Tibial nerve (tissue), 4 donors: ENCODE measurements at regions not wholly inside any gene's neighbourhood (a gene's known extent, or its start where the extent isn't known, plus 50 kb on each side); places are given as distances from the start of the nearest gene placed in this dataset.

Experiments
- DNase-seq, 2 donors: peaks; one replicate each; pipeline ENCODE4 v3.0.0-alpha.2; 2019; ENCODE audit warnings: low spot score in 2 of 2
- H3K27ac ChIP-seq, 4 donors: fragments of 200-600 bp; sonication (generic) in 3 of 4; one replicate each; pipeline ENCODE4 v1.5.1; 2017 to 2019; ENCODE audit warnings: mild to moderate bottlenecking in 1 of 4
- H3K27me3 ChIP-seq, 2 donors: fragments of 200-600 bp; sonication (generic) in 1 of 2; one replicate each; pipeline versions ENCODE4 v1.5.1 to v1.6.0; 2017 to 2019
- H3K36me3 ChIP-seq, 3 donors: fragments of 200-600 bp; sonication (generic); one replicate each; pipeline ENCODE4 v1.5.1; 2018 to 2019
- H3K4me1 ChIP-seq, 4 donors: fragments of 200-600 bp; sonication (generic) in 3 of 4; one replicate each; pipeline ENCODE4 v1.5.1; 2017 to 2019
- H3K4me3 ChIP-seq, 4 donors: fragments of 200-600 bp; sonication (generic) in 3 of 4; one replicate each; pipeline ENCODE4 v1.5.1; 2017 to 2019; ENCODE audit warnings: mild to moderate bottlenecking in 1 of 4, moderate library complexity in 1 of 4
- H3K9me3 ChIP-seq, 4 donors: fragments of 200-600 bp; sonication (generic) in 3 of 4; one replicate each; pipeline ENCODE4 v1.5.1; 2017 to 2019
- CTCF ChIP-seq, 5 experiments: fragments of 200-600 bp in 3 of 5; fragments of 450-650 bp in 2 of 5; sonication (generic) in 3 of 5; IDR thresholded peaks; one replicate each; pipeline ENCODE4 v1.5.1; 2016 to 2019; ENCODE audit warnings: antibody characterized with exemption in 5 of 5, mild to moderate bottlenecking in 3 of 5, moderate library complexity in 2 of 5
- EP300 ChIP-seq, 2 donors: sonication (generic); formaldehyde crosslinking; IDR thresholded peaks; one replicate each; pipeline ENCODE4 v1.6.1; 2017; ENCODE audit warnings: antibody characterized with exemption in 2 of 2, mild to moderate bottlenecking in 1 of 2
- POLR2A ChIP-seq, 2 donors: fragments of 450-650 bp; IDR thresholded peaks; one replicate each; pipeline ENCODE4 v1.6.1; 2017; ENCODE audit warnings: antibody characterized with exemption in 2 of 2, mild to moderate bottlenecking in 2 of 2, moderate library complexity in 2 of 2
- WGBS, 2 donors: methylation state at CpG; one replicate each; pipeline ENCODE4 v1.1.5; 2018; 5-methylcytosine and 5-hydroxymethylcytosine counted together

- no peaks in the 10 kb centered on the region for H3K27me3 ChIP-seq
- WGBS, 2 donors, result 77% methylated on average over 2 of the region's 2 CpGs
- no peaks in the 10 kb centered on the region for H3K4me1 ChIP-seq
- no peak overlapping the region for H3K4me3 ChIP-seq
- no peaks in the 10 kb centered on the region for H3K36me3 ChIP-seq
- TF ChIP-seq POLR2A (IDR thresholded peaks at IDR 0.05) (no peak), EP300 (IDR thresholded peaks at IDR 0.05) (no peak), CTCF (IDR thresholded peaks at IDR 0.05) (no peak)
- H3K27ac ChIP-seq, result no peak overlapping the region
- no peak for DNase-seq
- peaks cover 0 to 5% (median 0%) of the 10 kb centered on the region in 4 donors for H3K9me3 ChIP-seq
These were observed 1001.9 kb downstream of the PDHA2 start for GRCh38 chr4:96841801-96842200.

DNA sequence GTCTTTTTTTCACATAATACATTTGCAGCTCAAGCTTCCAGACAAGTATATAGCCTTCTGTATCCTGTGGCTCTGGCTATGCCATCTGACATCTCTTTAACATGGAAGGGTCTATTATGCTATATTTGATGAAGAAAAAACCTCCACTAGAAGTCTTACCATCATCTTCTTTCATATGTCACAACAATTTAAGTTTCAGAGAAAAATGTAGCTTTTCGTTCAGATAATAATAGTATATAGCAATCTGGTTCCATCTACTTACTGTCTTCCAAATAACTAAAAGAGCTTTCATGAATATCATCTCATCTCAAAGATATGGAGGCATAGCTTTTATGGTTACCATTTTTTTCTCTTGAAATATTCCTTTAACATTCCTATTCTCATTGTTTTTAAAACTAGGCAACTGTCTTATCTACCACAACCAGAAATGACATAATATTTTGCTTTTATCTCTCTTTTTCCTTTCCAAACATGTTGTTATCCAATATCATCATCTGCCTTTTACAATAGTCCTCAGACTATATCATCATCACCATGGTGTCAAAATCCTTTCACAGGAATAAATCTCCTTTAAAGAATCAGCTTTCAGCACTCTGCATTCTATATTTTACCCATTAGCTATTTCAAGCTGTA lies 1005.1 kb downstream of the PDHA2 start:
- Histone ChIP-seq H3K36me3 (no peaks in the 10 kb centered on the region), H3K27me3 (no peaks in the 10 kb centered on the region), H3K4me3 (no peak overlapping the region), H3K4me1 (no peaks in the 10 kb centered on the region), H3K9me3 (no peaks in the 10 kb centered on the region), H3K27ac (no peak overlapping the region)
- TF ChIP-seq CTCF (IDR thresholded peaks at IDR 0.05) (no peak), POLR2A (IDR thresholded peaks at IDR 0.05) (no peak), EP300 (IDR thresholded peaks at IDR 0.05) (no peak)
- no peak for DNase-seq
- 97 to 98% methylated on average over 1 of the region's 1 CpG for WGBS, 2 donors

DNA sequence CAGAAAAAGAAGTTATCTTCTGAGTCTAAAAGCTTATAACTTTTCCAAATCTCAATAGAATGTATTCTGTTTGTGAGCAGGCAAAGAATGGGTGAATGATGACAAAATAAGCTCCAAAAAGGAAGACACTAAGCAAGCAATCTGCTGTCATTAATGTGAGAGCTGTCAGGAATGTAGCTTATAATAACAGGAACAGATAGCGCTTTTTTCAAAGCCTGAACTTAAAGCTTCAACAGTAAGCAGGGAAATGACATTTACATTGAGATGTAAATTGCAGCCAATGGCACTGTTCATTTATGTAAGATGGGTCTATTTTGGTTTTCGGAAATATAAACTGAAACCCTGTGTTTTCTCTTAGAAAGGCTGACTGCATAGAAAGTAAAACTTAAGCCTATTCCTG lies 1005.9 kb downstream of the PDHA2 start:
- WGBS, 2 donors, result 84 to 88% methylated on average over 2 of the region's 2 CpGs
- Histone ChIP-seq H3K4me3 (no peak overlapping the region), H3K27me3 (no peaks in the 10 kb centered on the region), H3K27ac (no peak overlapping the region), H3K36me3 (no peaks in the 10 kb centered on the region), H3K9me3 (no peaks in the 10 kb centered on the region), H3K4me1 (no peaks in the 10 kb centered on the region)
- TF ChIP-seq CTCF (IDR thresholded peaks at IDR 0.05) (no peak), EP300 (IDR thresholded peaks at IDR 0.05) (no peak), POLR2A (IDR thresholded peaks at IDR 0.05) (no peak)
- DNase-seq, result no peak

- H3K4me1 ChIP-seq, result no peaks in the 10 kb centered on the region
- no peaks in the 10 kb centered on the region for H3K27me3 ChIP-seq
- peaks cover 0 to 5% (median 0%) of the 10 kb centered on the region in 4 donors for H3K9me3 ChIP-seq
- no peak overlapping the region for H3K4me3 ChIP-seq
- H3K36me3 ChIP-seq, result no peaks in the 10 kb centered on the region
- no peak for TF ChIP-seq EP300 (IDR thresholded peaks at IDR 0.05)
- H3K27ac ChIP-seq, result no peak overlapping the region
- no peak for DNase-seq
- WGBS, 2 donors, result 70 to 100% methylated on average over 1 of the region's 1 CpG
These were observed 1034.8 kb downstream of the PDHA2 start for GRCh38 chr4:96874657-96875056.

DNA sequence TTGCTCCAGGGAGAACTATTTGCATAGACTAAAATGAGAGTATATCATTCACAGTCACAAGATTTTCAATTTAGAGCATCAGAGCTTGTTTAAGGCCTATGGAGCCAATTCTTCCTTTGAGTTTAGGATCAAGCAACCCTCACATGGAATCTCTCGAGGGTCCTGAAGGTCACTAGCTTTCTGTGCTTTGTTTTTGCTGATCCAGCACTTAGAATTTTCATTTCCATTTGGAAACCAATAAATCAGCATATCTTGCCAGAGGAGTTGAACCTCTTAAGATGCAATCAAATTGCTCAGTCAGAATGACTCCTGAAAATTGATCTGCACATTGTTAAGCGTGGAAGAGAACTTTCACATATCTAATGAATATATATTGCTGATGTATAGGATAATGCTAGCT lies 1039.6 kb downstream of the PDHA2 start:
- Histone ChIP-seq H3K9me3 (peaks cover 0 to 5% (median 0%) of the 10 kb centered on the region in 4 donors), H3K4me1 (no peaks in the 10 kb centered on the region), H3K27me3 (no peaks in the 10 kb centered on the region), H3K4me3 (no peak overlapping the region), H3K27ac (no peak overlapping the region), H3K36me3 (no peaks in the 10 kb centered on the region)
- no peak for TF ChIP-seq EP300 (IDR thresholded peaks at IDR 0.05)
- no peak for TF ChIP-seq CTCF (IDR thresholded peaks at IDR 0.05)
- no peak for TF ChIP-seq POLR2A (IDR thresholded peaks at IDR 0.05)
- 41 to 58% methylated on average over 2 of the region's 2 CpGs for WGBS, 2 donors
- no peak for DNase-seq

- Histone ChIP-seq H3K27ac (no peak overlapping the region), H3K4me3 (no peak overlapping the region), H3K9me3 (no peaks in the 10 kb centered on the region), H3K4me1 (no peaks in the 10 kb centered on the region), H3K36me3 (no peaks in the 10 kb centered on the region), H3K27me3 (no peaks in the 10 kb centered on the region)
- DNase-seq, result no peak
- WGBS, 2 donors, result 72 to 74% methylated on average over 3 of the region's 3 CpGs
- TF ChIP-seq CTCF (IDR thresholded peaks at IDR 0.05) (no peak), EP300 (IDR thresholded peaks at IDR 0.05) (no peak), POLR2A (IDR thresholded peaks at IDR 0.05) (no peak)
These were observed 1048.0 kb downstream of the PDHA2 start for GRCh38 chr4:96887857-96888256.
